ENCODE measurements at regions not wholly inside any gene's neighbourhood (a gene's known extent, or its start where the extent isn't known, plus 50 kb on each side); places are given as distances from the start of the nearest gene placed in this dataset.
"Not testable (repeated sequence)": the region's sequence is repeated elsewhere in the genome, so short reads cannot be mapped to it uniquely, and the experiment has no call there.

DNA sequence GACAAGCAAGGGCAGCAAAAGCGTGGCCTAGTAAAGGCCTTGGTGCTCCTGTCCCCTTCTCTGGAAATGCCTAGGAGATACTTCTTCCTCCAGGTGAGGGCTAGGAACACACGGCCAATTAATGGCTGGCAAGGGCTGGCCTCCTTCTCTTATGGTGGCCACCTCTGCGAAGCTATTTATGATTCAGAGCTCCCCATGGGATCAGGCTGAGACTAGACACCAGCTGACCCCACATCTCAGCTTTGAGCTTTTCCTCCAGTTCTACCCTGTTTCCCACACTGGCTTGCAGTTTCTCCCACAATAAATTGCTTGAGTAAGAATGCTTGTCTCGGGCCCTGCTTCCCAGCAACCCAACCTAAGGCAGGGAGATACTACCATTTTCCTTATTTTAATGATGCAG, 53.7 kb downstream of the CAMK2N1 start:
- no peak for DNase-seq (ENCODE audit: low spot score)

DNA sequence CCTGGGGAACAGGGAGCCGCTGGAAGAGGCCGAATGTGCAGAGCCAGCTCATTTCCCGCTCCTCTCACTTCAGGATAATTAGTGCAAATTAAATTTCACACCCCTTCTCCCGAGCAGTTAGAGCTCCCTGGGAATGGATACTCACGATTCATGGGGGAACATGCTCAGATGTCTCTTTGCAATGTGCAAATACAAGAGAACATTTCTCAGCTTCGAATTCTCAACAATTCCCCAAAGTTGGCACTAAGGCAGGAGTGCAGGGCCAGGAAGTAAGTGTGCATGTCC, 54.9 kb downstream of the CAMK2N1 start:
- DNase-seq (ENCODE audit: low spot score): no peak

DNA sequence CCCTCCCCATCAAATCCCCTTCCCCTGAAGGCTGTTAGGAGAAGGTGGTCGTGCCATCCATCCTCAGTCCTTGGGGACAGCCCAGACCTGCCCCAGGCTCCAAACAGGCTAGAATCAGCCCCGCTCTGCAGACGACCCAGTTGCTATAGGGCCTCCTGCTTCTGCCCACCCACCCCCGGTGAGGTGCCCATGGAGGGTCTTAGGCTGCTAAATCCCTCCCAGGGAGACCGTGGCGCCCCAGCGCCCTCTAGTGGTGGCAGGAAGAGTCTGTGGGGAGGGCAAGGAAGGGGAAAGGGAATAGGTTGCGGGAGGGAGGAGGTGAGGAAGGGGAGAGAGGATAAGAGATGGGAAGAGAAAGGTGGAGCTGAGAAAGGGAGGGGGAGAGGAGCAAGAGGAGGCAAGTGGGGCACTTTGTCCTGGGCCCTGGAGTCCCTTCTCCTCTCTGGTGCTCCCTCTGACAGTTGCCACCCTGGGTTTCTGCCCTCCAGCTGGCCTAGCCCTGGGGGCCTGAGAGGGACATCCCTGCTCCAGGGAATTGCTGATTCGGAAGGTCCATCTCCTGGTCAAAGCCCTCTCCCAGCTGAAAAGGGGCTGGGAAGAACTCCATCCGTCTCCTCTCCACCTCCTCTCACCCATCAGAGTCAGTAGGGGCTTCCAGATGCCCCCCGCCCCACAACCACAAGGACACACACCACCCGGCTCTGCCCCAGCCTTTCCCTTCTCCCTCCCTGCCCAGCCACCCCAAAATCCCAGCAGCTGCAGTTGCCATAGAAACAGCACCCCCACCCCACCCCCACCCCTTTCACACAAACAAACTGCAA, 55.4 kb downstream of the CAMK2N1 start:
- DNase-seq (ENCODE audit: low spot score): peak; percentile 49

DNA sequence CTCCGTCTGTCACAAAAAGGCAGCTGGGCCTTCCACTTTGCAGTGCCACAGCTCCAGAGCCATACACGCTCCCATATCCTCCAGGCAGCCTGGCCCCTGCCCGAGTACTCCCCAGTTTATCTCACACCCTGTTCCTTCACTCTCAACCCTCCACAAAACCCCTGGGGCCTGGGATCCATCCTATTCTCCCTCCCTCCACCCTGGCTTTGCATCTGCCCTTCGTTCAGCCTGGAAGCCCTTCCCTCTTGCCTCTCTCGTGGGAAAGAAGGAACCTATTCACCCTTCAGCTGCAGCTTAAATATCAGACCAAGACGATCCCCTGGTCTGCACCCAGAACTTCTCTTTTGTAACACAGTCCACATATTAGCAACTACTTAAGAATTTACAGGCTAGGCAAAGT, 56.7 kb downstream of the CAMK2N1 start:
- DNase-seq (ENCODE audit: low spot score): no peak

DNA sequence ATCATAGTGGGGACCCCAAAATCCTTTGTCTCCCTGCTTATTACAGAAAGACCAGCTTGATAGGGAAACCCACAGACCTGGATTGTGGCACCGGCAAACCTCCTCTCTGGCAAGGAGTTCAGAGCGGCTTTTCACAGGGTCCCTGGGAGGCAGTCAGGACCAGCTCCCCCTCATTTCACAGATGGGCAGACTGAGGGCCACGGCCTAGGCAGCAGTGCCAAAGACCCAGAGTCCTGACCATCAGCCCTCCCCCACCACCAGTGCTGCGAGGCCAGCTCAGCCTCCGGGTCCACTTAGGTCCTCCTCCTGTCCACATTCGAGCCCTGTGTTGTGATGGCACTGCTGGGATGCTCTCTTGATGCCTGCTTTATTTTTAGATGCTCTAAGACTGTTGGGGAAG, 57.2 kb downstream of the CAMK2N1 start:
- no peak for DNase-seq (ENCODE audit: low spot score)

DNA sequence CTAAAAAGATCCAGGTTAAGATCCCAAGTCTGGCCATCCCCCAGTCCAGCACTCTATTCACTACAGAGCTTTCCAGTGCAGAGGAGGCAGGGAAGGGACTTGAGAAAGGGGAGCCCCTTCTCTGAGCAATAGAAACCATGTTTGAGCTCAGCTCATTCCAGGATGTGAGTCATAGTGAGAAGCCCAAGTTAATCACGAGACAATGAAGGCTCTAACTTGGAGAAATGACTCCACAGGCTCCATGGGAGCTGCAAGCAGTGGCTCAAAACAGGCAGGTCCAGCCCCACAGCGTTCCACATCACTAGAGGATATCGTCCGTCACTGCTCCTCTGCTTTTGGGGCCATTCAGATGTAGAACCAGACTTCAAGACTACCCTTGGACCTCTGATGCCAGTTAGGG, 59.1 kb downstream of the CAMK2N1 start:
- DNase-seq (ENCODE audit: low spot score): no peak

DNA sequence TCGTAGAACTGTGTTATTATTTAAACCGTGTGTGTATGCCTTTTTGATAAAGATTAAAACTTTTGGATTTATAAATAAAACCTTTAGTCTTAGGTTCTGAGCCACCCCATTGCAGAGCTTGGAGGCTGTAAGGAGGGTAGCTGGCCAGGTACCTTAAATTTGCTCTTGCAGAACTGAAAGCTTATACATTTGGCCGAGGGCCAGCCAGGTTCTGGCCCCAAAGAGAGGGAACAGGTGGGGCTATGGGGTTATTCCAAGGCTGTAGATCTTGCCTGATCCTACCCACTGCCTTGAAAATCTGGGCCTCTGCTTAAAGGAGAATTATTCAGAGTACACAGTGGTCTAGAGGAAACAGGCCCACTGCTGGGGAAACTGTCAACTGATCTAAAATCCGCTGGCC, 59.6 kb downstream of the CAMK2N1 start:
- no peak for DNase-seq (ENCODE audit: low spot score)

DNA sequence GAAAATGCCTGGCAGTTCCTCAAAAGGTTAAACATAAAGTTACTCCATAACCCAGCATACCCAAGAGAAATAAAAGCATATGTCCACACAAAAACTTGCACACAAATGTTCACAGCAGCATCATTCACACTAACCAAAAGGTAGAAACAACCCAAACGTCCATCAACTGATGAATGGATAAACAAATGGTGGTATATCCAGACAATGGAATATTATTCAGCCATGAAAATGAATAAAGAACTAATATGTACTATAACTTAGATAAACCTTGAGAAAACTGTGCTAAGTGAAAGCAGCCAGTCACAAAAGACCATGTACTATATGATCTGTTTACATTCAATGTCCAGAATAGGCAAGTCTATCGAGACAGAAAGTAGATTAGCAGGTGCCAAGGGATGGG, 60.4 kb downstream of the CAMK2N1 start:
- no peak for DNase-seq (ENCODE audit: low spot score)

DNA sequence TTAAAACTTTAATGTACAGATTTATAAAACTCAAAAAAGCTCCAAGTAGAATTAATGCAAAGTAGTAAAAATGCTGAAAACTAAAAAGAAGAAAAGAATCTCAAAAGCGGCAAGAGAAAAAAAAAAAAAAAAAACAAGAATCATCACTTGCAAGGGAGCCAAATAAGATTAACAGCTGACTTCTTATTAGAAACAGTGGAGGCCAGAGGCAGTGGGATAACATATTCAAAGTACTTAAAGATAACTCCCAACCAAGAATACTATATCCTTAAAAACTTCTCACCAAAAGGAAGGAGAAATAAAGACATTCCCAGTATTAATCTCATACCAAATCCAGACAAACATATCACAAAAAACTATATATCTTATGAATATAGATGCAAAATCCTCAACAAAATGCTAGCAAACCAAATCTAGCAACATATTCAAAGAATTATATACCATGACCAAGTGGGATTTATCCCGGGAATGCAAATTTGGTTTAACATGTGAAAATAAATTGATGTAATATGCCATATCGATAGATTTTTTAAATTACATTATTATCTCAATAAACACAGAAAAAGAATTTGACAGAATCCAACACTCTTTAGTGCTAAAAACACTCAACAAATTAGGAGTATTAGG, 62.7 kb downstream of the CAMK2N1 start:
- DNase-seq (ENCODE audit: low spot score): no peak

DNA sequence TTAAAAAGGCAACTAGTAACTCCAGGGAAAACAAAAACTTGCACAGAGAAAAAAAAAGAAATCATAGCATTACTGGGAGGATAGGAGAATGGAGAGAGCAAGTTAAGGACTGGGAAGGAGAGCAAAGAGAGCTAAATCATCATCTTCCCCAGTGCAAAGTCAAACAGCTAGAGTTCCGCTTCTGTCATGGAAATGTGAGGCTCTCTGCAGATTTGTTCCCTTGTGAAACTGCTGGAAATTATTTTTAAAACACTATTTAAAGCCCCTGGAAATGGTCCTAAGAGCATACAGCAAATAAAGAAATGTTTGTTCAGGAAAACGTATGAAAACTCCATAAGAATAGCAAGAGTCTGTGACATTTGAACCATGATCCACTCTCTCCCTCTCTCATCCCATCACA, 64.6 kb downstream of the CAMK2N1 start:
- DNase-seq (ENCODE audit: low spot score): peak; percentile 57

DNA sequence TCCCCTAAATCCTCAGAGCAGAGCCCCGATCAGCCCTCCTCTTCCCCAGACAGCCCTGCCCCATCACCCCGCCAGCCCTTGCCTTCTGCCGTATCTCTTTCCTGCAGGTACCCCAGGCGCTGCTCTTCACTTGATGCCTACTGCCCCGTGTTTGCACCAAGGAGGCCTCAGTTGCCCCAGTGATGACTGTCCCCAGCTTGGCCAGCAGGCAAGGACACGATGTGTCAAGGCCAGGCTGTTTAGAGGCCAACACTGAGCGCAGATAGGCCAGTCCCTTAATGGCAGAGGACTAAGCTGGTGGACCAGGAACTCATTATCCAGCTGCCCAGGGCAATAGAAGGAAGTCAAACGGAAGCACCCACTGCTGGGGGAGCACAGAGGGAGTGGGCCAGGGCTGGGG, 68.4 kb downstream of the CAMK2N1 start:
- DNase-seq (ENCODE audit: low spot score): no peak

DNA sequence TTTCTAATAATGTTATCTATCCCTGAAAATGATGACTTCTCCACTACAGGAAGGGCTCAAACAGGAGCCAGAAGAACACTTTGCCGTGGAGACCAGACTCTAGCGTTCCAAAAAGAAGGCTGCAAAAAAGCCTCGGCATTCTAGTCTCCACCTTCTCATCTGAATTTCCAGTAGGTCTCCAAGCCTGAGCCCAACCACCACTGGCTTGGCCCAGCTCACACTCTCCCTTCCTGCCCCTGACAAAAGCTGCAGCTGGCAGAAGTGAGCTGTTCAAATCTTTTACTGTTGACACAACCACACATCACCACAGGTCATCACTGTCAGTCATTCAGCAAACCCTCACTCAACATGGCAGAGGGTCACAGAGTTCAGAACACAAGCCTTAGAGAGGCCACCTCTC, 69.3 kb downstream of the CAMK2N1 start:
- no peak for DNase-seq (ENCODE audit: low spot score)

DNA sequence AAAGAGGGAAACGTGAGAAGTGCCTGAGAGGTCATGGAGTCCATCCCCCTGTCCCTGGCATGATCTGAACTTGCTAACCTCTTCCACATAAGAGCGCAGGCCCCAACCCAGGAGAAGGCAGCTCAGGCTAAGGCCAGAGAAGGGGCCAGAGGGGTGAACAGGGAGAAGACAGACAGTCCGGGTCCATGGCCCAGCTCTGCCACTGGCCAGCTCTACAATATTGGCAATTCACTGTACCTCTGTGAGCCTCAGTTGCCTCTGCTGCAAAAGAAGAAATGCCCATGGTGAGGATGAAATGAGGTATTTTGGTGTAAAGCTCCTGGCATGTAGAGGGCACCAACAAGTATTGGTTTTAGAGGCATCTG, 72.3 kb downstream of the CAMK2N1 start:
- DNase-seq (ENCODE audit: low spot score): no peak

DNA sequence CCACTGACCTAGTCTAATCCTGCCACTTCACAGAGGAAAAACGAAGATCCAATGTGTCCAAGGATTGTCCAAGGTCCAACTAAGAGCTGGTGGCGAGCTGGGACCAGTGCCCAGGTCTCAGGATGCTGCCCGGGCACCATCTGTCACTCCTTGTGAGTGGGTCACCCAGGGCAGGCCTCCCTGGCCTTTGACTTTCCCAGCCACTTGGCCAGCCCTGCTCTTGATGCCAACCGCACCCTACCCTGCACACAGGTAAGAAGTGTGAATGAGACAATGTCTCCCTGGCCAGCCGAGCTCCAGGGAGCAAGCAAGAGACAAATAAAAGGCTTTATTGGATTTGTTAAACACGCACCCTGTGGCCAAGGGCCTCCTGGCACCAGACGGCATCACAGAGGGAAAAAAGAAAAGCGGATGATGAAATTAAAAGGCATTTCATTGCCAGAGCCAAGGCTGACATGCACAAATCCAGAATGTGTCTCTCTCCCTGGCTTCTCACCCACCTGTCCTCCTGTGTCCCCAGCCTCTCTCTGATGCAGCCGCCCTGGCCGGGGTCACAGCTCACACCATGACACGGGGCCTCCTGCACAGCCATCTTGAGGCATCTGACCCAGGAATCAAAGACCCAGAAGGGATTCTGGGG, 72.8 kb downstream of the CAMK2N1 start:
- DNase-seq (ENCODE audit: low spot score): no peak

DNA sequence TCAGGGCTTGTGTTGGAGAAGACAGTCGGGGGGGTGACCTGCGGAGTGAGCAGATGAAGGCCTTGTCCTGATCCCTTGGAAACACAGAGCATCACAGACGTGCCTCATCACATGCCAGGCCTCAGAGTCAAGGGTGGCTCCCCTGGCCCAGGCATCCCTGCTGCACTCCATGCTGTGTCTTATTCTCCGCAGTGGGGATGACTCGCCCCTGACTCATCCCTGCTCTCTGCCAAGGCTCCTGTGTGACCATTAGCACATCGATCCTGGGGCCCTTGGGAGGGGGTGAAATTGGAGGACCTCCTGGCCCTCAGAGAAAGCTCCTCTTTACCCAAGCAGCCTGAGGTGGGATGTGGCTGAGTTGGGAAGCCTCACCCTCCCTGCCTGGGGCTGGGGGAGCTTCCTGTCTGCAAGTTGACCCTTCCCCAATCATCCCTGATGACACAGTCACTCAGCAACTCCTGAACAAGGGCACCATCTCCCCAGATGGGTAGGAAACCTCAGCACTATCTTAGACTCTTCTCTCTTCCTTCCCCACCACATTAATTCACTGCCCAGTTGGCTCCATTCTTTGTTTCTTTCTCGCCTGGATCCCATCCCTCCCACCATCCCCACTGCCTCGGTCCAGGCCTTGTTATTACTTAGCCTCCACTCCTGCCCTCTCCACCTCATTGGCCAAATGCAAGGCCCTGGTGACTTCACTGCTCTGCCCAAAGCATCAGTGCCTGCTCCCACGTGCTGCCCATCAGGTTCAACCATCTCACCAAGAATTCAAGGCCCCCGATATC, 74.6 kb downstream of the CAMK2N1 start:
- no peak for DNase-seq (ENCODE audit: low spot score)

DNA sequence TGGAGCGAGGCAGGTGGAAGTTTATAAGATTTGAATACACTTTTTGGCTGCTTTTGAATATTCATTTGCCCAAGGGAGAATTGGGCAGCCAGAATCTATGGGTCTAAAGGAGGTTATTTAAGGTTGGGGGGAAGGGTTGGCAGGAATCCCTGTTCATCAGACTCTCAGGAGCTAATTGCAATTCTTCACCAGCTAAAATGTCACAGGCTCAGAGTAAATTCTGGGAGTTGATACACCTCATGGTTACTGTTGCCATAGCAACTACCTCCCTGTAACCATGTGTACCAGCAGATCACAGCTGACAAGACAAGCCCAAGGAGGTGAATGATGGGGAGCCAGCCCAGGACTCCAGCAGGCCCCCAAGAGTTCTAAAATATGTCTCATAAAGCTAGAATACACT, 75.5 kb downstream of the CAMK2N1 start:
- peak; percentile 41 for DNase-seq (ENCODE audit: low spot score)

DNA sequence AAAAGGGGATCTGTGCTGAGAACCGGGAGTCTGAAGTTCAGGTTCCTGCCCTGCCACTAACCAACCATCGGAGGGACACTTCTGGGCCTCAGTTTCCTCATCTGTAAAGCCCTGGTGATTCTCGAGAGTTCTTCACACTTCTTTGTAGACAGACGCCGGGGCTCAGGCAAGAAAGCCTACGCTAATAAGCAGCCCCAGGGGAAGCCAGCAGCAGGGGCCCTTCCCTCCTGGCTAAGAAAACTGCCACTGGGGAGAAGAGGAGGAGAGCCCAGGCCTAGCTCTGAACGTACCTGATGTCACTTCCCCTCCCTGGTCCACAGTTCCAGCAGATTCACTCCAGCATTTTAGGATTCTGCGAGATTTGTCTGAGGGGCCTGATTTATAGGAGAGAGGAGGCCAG, 76.0 kb downstream of the CAMK2N1 start:
- no peak for DNase-seq (ENCODE audit: low spot score)

DNA sequence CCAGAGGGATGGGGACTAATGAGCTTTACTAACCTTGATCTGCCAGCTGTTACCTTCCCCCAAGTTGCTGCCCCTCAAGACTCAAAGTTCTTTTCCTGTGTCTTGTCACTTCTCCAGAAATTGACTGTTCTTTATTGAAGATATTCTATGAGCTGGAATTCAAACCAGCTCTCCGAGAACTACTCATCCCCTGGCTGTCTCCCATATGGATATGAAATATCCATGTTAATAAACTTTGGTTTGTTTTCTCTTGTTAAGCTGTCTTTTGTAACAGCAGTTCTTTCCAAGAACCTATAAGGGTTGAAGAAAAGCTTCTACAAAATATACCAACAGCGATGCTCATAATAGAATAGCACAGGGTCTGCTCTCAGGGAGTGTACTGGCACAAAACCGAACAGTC, 77.0 kb downstream of the CAMK2N1 start:
- no peak for DNase-seq (ENCODE audit: low spot score)

DNA sequence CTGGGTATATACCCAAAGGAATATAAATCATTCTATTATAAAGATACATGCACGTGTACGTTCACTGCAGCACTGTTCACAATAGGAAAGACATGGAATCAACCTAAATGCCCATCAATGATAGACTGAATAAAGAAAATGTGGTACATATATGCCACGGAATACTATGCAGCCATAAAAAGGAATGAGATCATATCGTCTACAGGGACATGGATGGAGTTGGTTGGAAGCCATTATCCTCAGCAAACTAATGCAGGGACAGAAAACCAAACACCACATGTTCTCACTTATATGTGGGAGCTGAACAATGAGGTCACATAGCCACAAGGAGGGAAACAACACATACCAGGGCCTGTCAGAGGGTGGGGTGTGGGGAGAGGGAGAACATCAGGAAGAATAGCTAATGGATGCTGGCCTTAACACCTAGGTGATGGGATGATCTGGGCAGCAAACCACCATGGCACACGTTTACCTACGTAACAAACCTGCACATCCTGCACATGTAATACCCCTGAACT, 77.8 kb downstream of the CAMK2N1 start:
- DNase-seq (ENCODE audit: low spot score): not testable (repeated sequence)

DNA sequence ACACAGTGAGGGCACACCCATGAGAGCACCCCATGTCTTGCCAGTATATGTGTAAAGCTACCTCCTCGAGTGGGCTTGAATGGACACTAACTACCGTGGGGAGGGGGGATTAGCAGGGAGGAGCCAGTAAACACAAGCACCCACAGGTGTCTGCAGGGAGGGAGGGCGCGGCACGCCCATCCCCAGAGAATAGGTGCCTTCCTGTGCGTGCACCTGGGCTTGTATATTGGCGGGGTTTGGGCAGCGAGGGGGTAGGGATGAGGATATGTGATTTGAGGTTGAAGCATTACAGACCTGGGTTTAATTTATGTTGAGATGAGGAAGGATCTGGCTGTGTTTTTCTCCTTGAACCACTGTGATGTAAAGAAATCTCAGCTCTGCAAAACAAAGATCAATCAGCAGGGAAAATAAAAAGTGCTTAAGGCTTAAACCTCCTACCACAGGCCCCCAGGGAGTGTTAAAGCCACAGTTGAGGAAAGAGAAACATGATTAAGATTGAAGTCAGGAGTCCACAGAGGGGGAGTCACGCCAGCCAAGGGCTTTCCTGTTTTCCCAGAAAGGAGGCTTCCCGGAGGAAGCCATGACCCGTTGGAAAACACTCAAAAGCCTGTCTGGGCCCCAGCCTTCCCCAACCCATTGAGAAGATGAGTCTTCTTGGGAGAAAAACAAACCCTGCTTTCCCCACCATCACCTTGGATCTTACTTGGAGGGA, 80.0 kb downstream of the CAMK2N1 start:
- no peak for DNase-seq (ENCODE audit: low spot score)

DNA sequence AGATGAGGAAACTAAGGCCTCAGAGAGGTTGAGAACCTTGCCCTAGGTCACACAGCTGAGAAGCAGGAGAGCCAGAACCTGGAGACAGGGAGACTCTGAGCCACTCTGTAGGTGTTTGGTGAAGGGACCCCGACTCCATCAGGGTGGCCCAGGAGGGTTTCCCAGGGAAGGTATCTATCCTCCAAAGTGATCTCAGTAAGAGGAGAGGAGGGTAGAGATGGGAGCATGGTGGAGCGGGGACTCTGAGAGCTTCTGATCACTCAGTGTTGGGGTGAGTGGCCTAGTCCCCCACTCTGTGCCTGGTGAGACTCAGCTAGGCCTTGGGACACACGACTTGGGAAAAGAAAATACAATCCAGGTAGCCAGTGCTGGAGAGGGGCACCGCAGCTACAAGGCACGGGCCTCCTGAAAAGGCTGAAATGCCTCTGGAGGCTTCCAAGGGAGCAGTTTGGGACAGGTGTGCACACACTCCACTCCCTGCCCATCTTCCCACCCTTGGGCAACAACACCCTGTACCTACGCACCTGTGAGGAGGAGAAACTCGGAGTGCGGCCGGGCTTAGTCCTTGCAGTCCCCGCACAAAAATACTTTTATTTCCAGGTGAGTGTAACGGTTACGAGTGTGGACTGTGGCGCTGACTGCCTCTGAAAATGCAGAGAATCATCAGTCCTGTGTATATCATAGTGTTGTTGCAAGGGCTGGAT, 80.8 kb downstream of the CAMK2N1 start:
- no peak for DNase-seq (ENCODE audit: low spot score)
